ENCODE measurements at regions not wholly inside any gene's neighbourhood (a gene's known extent, or its start where the extent isn't known, plus 50 kb on each side); places are given as distances from the start of the nearest gene placed in this dataset.
A peak's percentile ranks its signal among the peaks of the same experiment; 100 is the strongest.

GRCh38 chr10:62479523-62479922 lies 105.4 kb downstream of the ZNF365 start:
- H3K27ac ChIP-seq = no peak overlapping the region
- H3K9me3 ChIP-seq = no peaks in the 10 kb centered on the region
- H3K36me3 ChIP-seq = no peaks in the 10 kb centered on the region
- no peak for DNase-seq
- no peaks in the 10 kb centered on the region for H3K4me1 ChIP-seq
- no peak overlapping the region for H3K4me3 ChIP-seq
- TF ChIP-seq CTCF (IDR thresholded peaks at IDR 0.05) = no peak
- H3K27me3 ChIP-seq = no peaks in the 10 kb centered on the region
- intact Hi-C loops (cut with DNase I; ENCODE audit: low total_unique reads) = no loop called here

GRCh38 chr10:62480196-62480595 lies 106.0 kb downstream of the ZNF365 start:
- Histone ChIP-seq H3K9me3 (no peaks in the 10 kb centered on the region), H3K27me3 (no peaks in the 10 kb centered on the region)
- intact Hi-C loops (cut with DNase I; ENCODE audit: low total_unique reads) = no loop called here

GRCh38 chr10:62482581-62482980 lies 108.4 kb downstream of the ZNF365 start:
- H3K27ac ChIP-seq = no peak overlapping the region
- no peak for DNase-seq
- H3K4me3 ChIP-seq = no peak overlapping the region
- H3K9me3 ChIP-seq = no peaks in the 10 kb centered on the region
- no peaks in the 10 kb centered on the region for H3K27me3 ChIP-seq
- no peaks in the 10 kb centered on the region for H3K36me3 ChIP-seq
- intact Hi-C loops (cut with DNase I; ENCODE audit: low total_unique reads) = no loop called here
- TF ChIP-seq CTCF (IDR thresholded peaks at IDR 0.05) = no peak
- H3K4me1 ChIP-seq = no peaks in the 10 kb centered on the region

More at GRCh38 chr10:62480196-62480595, 106.0 kb downstream of the ZNF365 start:
- DNase-seq = no peak
- no peaks in the 10 kb centered on the region for H3K36me3 ChIP-seq
- no peak overlapping the region for H3K4me3 ChIP-seq
- H3K27ac ChIP-seq = no peak overlapping the region
- H3K4me1 ChIP-seq = no peaks in the 10 kb centered on the region
- no peak for TF ChIP-seq CTCF (IDR thresholded peaks at IDR 0.05)

- Histone ChIP-seq H3K36me3 (no peaks in the 10 kb centered on the region), H3K27ac (no peak overlapping the region), H3K9me3 (no peaks in the 10 kb centered on the region), H3K4me1 (no peaks in the 10 kb centered on the region), H3K27me3 (no peaks in the 10 kb centered on the region), H3K4me3 (no peak overlapping the region)
- intact Hi-C loops (cut with DNase I; ENCODE audit: low total_unique reads) = no loop called here
- no peak for TF ChIP-seq CTCF (IDR thresholded peaks at IDR 0.05)
- no peak for DNase-seq
Observed at GRCh38 chr10:62491597-62491996, 117.4 kb downstream of the ZNF365 start.

GRCh38 chr10:62492012-62492869 lies 118.1 kb downstream of the ZNF365 start:
- H3K27me3 ChIP-seq = no peaks in the 10 kb centered on the region
- no peaks in the 10 kb centered on the region for H3K36me3 ChIP-seq
- peak; percentile 42 to 43 for TF ChIP-seq CTCF (IDR thresholded peaks at IDR 0.05)
- H3K4me1 ChIP-seq = no peaks in the 10 kb centered on the region
- H3K4me3 ChIP-seq = no peak overlapping the region
- no peaks in the 10 kb centered on the region for H3K9me3 ChIP-seq
- DNase-seq = no peak
- H3K27ac ChIP-seq = no peak overlapping the region
- intact Hi-C loops (cut with DNase I; ENCODE audit: low total_unique reads) = no loop called here

Data from tibial artery (tissue), 4 donors.